Memory B cell (primary cell): ENCODE measurements at regions not wholly inside any gene's neighbourhood (a gene's known extent, or its start where the extent isn't known, plus 50 kb on each side); places are given as distances from the start of the nearest gene placed in this dataset.

Source experiments
- ATAC-seq: fragments of 150-1000 bp; cut with Tn5 transposase; 2 replicates; pipeline ENCODE4 v1.10.0; 2021; ENCODE audit warnings: low read depth, mild to moderate bottlenecking, moderate library complexity
- DNase-seq, 2 donors: peaks; one replicate each; pipeline ENCODE4 v3.0.0; 2022; ENCODE audit warnings: low spot score in 2 of 2
- H3K27ac Mint-ChIP-seq: one replicate; pipeline ENCODE4 v1.8.0; 2022; ENCODE audit warnings: mild to moderate bottlenecking, moderate library complexity, mixed read lengths
- H3K27me3 Mint-ChIP-seq: one replicate; pipeline ENCODE4 v1.8.0; 2022; ENCODE audit warnings: mixed read lengths
- H3K36me3 Mint-ChIP-seq: one replicate; pipeline ENCODE4 v1.8.0; 2022; ENCODE audit warnings: mild to moderate bottlenecking, mixed read lengths
- H3K4me1 Mint-ChIP-seq: one replicate; pipeline ENCODE4 v1.8.0; 2022; ENCODE audit warnings: mixed read lengths
- H3K4me3 Mint-ChIP-seq: one replicate; pipeline ENCODE4 v1.8.0; 2022; ENCODE audit warnings: mild to moderate bottlenecking, moderate library complexity, mixed read lengths
- H3K9me3 Mint-ChIP-seq: one replicate; pipeline ENCODE4 v1.8.0; 2022; ENCODE audit warnings: mixed read lengths

DNA sequence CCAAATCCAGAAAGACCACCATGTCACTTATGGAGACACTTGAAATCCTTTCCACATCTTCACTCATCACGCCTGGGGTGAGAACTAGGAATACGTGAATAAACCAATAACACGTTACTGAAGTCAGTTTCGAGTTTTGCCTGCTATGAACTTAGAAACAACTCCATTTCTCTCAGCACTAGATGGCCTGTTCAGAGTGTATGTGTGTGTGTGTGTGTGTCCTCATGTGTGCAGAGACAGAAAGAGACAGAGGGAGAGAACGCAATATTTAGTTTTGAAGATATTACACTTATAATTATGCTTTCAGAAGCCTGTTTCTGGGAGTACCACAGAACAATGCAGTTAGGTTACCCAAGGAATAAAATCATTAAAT lies 81.2 kb upstream of the CCN6 start:
- Mint-ChIP-seq H3K36me3 (peaks cover 4% of the 10 kb centered on the region), H3K27ac (no peak overlapping the region), H3K4me1 (no peaks in the 10 kb centered on the region), H3K9me3 (no peaks in the 10 kb centered on the region), H3K4me3 (no peak overlapping the region), H3K27me3 (peaks cover 11% of the 10 kb centered on the region)
- no peak for DNase-seq
- ATAC-seq: no peak

DNA sequence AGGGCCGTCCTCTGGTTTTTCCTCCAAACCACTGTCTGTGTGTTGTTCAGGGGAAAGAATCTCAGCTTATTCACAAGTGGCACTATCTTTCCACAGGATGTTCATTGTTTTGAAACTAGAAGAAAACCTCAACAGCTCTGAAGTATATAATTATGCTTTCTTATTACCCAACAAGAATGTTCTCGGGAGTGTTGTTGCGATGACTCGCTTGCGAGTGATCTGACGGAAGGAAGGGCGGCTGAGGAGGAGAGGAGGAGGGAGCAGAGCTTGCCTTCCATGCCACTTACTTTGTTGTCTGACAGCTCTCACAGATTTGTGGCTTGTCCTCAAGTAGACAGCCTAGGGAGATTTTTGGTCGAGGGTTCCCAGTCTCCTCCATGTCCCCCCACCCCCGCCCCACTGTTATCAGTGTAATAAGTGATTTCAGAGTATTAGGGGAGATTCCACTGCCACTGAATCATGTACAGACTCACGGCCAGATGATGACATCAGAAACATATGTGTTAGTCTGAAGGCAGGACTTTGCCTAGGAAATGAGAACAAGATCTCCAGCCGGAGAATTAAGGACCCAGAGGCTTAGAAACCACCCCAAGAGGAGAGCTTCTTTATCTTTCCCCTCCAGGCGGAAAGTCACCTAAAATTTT lies 80.7 kb upstream of the CCN6 start:
- Mint-ChIP-seq H3K27ac (no peak overlapping the region), H3K9me3 (no peaks in the 10 kb centered on the region), H3K36me3 (no peaks in the 10 kb centered on the region), H3K4me3 (no peak overlapping the region), H3K27me3 (peaks cover 7% of the 10 kb centered on the region), H3K4me1 (no peaks in the 10 kb centered on the region)
- no peak for DNase-seq
- ATAC-seq: no peak

DNA sequence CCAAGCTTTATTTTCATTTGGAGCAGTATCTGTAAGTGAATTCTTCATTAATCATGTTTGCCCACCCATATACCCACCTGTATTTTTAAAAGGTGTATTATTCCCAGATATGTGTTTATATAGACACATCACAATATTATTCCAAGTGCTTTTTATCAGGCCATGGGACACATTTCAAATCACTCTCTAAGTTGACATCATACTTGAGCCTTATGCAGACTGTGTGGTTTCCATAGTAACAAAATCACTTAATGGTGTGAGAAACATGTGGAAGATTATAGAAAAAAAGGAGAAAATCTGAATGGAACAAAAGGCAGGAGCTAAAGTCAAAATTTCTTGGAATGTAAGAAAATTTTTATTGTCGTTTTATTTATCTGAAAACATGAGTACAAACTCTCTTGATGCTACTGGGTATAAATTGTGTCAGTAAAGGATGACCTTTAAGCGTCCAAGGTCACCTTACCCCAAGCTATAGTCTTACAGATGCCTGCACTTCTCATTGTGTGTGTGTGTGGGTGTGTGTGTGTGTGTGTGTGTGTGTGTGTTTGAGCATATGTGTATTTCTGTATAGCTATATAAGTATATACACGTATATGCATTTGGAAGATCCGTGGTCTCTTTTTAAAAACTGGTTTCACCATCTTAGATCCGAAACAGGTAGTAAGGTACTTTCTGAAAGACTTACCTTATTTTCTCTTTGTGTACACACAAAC lies 79.8 kb upstream of the CCN6 start:
- Mint-ChIP-seq H3K36me3 (no peaks in the 10 kb centered on the region), H3K9me3 (no peaks in the 10 kb centered on the region), H3K27me3 (peaks cover 7% of the 10 kb centered on the region), H3K4me1 (no peaks in the 10 kb centered on the region), H3K4me3 (no peak overlapping the region), H3K27ac (no peak overlapping the region)
- ATAC-seq (no peak), DNase-seq (no peak)

DNA sequence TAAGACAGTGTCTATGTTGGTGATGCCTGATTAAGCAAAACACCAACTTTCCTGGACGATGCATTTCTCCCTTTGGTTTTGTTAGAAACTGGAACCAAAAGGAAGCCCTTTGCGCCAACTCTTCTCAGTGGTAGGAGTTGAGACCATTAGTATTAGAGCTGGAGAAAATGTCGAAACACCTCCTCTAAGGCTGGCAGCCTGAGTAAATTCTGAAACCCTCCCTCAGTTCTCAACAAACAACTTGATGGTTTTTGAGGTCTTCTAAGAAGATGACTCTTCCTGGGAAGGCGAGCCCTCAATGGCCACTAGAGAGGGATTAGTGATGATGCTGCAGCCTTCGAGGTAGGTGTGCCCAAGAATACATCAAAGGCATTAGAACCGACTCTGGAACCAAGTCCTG lies 78.4 kb upstream of the CCN6 start:
- H3K4me1 Mint-ChIP-seq: no peaks in the 10 kb centered on the region
- ATAC-seq: no peak

DNA sequence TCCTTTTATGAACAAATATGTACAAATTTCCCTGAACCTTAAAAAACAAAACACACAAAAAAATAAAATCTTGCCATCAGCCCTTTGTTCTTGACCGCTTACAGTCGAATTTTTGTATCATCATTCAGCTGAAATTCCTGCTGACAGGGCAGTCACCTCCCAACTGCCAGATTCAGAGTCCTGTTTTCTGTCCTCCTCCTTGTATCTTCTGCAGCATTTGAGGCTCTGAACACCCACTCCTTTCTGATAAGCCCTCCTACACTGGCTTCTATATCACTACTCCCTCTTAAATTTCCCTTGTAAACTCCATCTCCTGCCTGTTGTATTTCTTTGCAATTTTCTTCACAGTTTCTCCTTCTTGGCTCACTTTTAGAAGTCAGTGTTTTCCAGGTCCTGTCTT lies 77.8 kb upstream of the CCN6 start:
- Mint-ChIP-seq H3K27ac (no peak overlapping the region), H3K36me3 (no peaks in the 10 kb centered on the region), H3K27me3 (peaks cover 13% of the 10 kb centered on the region), H3K4me1 (no peaks in the 10 kb centered on the region), H3K9me3 (no peaks in the 10 kb centered on the region), H3K4me3 (no peak overlapping the region)
- ATAC-seq: no peak
- DNase-seq: no peak

More for the DNA sequence above, 78.4 kb upstream of the CCN6 start:
- Mint-ChIP-seq H3K27me3 (peaks cover 13% of the 10 kb centered on the region), H3K9me3 (no peaks in the 10 kb centered on the region), H3K4me3 (no peak overlapping the region), H3K27ac (no peak overlapping the region), H3K36me3 (no peaks in the 10 kb centered on the region)
- no peak for DNase-seq

DNA sequence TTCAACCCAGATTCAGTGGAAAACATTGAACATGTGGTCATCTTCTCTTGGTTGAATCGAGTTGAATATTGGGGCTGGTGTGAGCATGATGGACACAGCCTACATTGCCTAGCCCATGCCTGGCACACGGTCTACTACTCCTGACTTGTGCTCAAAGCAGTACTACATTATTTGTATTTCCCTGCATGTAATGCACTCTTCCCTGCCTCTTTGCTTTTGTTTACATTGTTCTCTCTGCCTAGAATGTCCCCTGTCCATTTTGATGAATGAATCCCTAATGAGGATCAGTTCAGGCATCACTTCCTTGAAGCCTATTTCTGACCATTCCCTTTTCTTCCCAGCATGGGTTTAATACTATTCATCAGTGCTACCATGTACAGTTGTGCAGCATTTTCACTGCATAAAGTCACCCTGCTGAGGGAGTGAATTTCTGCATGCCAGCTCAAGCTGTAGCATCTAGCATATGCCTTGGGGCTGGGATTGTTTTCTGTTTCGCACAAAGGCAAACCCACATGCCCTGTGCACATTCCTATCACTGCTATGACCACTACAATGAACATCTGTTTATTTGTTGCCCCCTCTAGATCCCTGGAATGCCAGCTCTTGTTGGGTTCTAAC lies 75.3 kb upstream of the CCN6 start:
- H3K27ac Mint-ChIP-seq: no peak overlapping the region
- no peak for DNase-seq
- no peaks in the 10 kb centered on the region for H3K4me1 Mint-ChIP-seq
- no peaks in the 10 kb centered on the region for H3K36me3 Mint-ChIP-seq
- peaks cover 11% of the 10 kb centered on the region for H3K27me3 Mint-ChIP-seq
- no peaks in the 10 kb centered on the region for H3K9me3 Mint-ChIP-seq
- no peak overlapping the region for H3K4me3 Mint-ChIP-seq
- no peak for ATAC-seq

DNA sequence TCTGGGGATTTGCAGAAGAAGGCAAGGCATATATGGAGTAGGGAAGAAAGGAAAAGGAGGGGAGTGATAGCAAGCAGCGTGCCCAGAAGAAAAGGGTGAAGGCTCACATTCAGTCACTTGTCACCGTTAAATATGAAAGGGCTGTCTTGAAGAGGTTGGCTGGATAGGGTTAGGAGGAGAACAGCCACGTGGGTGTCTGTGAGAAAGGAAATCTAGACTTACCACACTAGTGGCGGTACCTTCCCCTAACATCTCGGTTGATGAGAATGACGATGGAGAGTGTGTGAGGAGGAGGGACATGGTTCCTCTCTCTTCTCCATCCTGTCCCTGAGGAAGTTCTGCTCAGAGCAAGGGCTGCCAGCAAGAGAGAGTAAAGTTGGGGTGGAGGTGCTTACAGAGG lies 74.3 kb upstream of the CCN6 start:
- DNase-seq (no peak), ATAC-seq (no peak)
- H3K4me3 Mint-ChIP-seq: no peak overlapping the region
- no peaks in the 10 kb centered on the region for H3K36me3 Mint-ChIP-seq
- H3K9me3 Mint-ChIP-seq: no peaks in the 10 kb centered on the region
- H3K27ac Mint-ChIP-seq: no peak overlapping the region
- H3K27me3 Mint-ChIP-seq: peaks cover 9% of the 10 kb centered on the region
- no peaks in the 10 kb centered on the region for H3K4me1 Mint-ChIP-seq

DNA sequence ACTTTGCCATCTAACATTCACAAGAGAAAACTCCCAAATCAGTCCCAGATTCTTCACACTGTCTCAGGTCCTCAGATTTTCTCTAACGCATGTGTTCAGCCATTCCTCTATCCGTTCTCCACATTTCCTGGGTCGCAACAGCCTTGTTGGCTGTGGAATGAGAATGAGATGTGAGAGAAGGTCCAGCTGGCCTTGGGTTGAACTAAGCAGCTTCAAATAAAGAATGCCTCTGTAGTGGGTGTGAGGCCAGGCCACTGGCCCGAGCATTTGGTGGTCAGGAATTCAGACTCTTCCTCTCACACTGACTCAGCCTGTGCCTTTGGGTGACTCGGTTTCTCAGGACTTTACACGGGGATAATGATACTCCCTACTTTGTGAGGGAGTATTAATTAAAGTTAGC lies 73.8 kb upstream of the CCN6 start:
- ATAC-seq: no peak

DNA sequence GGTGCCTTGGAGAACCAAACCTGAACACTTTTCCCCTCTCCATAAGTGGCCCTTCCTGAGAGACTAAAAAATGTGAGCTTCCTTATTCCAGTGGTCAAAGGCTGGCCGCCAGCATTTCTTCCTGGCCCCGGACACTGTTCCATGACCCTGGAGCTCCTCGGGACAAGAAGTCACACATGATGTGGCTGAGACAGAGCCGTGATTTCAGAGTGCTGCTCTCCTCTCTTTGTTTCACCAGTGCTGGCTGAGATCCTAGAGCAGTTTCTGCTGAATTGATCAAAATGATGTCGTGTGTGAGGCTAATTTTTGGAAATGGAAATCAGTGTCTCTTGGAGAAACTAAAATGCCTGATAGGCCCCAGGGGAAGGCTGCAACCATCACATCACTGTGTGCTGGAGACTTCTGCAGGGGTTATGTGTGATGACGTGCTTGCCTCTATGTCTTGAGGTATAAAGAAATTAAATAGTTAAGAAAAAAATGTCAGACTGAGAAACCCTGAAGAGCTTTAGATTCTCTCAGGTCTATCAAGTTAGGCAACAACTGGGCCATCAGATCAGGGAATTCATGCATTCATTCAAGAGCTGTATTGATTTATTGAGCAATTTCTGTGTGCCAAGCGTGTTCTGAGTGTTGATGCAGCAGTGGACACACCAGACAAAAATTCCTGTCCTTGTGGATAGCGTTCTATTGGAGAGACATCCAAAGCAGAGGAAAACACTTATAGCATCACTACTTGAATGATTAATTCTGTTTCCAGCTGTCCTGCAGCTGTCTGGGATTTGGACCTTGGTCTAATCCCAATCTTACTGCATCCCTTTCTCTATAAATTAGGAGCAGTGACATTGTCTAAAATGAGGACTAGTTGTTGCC lies 72.7 kb upstream of the CCN6 start:
- H3K27me3 Mint-ChIP-seq: peaks cover 9% of the 10 kb centered on the region
- DNase-seq (no peak), ATAC-seq (no peak)
- no peak overlapping the region for H3K4me3 Mint-ChIP-seq
- no peaks in the 10 kb centered on the region for H3K9me3 Mint-ChIP-seq
- no peaks in the 10 kb centered on the region for H3K4me1 Mint-ChIP-seq
- H3K27ac Mint-ChIP-seq: no peak overlapping the region
- H3K36me3 Mint-ChIP-seq: no peaks in the 10 kb centered on the region

More for the DNA sequence above, 73.8 kb upstream of the CCN6 start:
- Mint-ChIP-seq H3K4me1 (no peaks in the 10 kb centered on the region), H3K27ac (no peak overlapping the region), H3K9me3 (no peaks in the 10 kb centered on the region), H3K27me3 (peaks cover 9% of the 10 kb centered on the region), H3K36me3 (no peaks in the 10 kb centered on the region), H3K4me3 (no peak overlapping the region)
- DNase-seq: no peak

DNA sequence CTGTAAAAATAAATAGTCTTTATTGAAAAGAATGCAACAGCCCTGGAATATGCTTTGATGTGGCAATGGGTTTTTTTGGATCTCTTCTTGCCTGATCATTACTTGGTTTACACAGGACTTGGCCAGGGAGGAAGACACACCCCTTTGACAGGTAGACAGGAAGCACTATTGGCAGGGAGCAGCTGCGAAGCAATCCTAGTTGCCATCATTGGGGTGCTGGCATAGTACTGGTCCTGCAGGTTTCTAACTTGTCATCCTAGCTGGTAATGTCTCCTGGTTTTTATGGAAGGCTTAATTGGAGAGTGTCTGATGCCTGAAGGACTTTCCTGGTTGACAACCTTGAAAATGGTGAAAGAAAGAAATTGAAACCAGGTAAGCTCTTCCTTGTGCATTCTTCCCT lies 71.2 kb upstream of the CCN6 start:
- no peaks in the 10 kb centered on the region for H3K36me3 Mint-ChIP-seq
- H3K4me3 Mint-ChIP-seq: no peak overlapping the region
- H3K9me3 Mint-ChIP-seq: no peaks in the 10 kb centered on the region
- H3K4me1 Mint-ChIP-seq: no peaks in the 10 kb centered on the region
- no peak overlapping the region for H3K27ac Mint-ChIP-seq
- H3K27me3 Mint-ChIP-seq: peaks cover 9% of the 10 kb centered on the region
- DNase-seq (no peak), ATAC-seq (no peak)

DNA sequence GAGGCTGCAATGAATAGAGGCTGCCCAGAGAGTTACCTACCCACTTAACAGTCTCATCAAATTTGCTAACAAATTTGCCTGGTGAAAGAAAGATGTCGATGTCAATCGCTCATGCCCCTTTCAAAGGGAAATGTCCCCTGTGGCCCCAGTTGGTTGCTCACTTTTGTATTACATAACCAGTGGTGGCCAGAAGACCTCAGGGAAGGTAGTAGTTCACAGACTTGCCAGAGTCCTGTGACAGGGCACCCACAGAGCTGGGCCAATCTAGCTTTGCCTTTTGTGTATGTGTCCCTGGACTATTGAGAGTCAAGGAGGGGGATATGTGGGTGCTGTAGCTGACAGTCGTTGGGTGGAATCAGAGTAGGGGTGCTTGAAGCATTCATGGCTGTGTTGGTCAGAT lies 70.7 kb upstream of the CCN6 start:
- H3K27ac Mint-ChIP-seq: no peak overlapping the region
- H3K36me3 Mint-ChIP-seq: no peaks in the 10 kb centered on the region
- H3K27me3 Mint-ChIP-seq: peaks cover 9% of the 10 kb centered on the region
- no peaks in the 10 kb centered on the region for H3K4me1 Mint-ChIP-seq
- no peak overlapping the region for H3K4me3 Mint-ChIP-seq
- no peak for ATAC-seq
- no peak for DNase-seq
- no peaks in the 10 kb centered on the region for H3K9me3 Mint-ChIP-seq

DNA sequence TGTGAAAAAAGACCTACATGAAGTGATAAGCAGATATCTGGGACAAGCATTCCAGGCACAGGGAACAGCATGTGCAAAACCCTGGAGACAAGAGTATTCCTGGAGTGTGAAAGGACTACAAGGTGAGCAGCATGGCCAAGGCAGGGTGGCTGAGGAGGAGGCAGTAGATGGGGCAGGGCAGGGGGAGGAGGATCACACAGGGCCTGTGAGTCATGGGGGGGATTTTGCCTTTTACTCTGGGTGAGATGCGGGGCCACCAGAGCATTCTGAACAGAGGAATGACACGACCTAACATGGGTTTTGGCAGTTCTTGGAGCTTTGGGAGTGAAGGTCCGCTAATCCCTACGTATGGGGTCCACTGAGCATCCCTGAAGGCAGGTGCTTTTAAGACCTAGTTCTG lies 69.8 kb upstream of the CCN6 start:
- Mint-ChIP-seq H3K36me3 (no peaks in the 10 kb centered on the region), H3K4me3 (no peak overlapping the region), H3K4me1 (no peaks in the 10 kb centered on the region), H3K9me3 (no peaks in the 10 kb centered on the region), H3K27me3 (peaks cover 9% of the 10 kb centered on the region), H3K27ac (no peak overlapping the region)
- DNase-seq: no peak
- no peak for ATAC-seq

DNA sequence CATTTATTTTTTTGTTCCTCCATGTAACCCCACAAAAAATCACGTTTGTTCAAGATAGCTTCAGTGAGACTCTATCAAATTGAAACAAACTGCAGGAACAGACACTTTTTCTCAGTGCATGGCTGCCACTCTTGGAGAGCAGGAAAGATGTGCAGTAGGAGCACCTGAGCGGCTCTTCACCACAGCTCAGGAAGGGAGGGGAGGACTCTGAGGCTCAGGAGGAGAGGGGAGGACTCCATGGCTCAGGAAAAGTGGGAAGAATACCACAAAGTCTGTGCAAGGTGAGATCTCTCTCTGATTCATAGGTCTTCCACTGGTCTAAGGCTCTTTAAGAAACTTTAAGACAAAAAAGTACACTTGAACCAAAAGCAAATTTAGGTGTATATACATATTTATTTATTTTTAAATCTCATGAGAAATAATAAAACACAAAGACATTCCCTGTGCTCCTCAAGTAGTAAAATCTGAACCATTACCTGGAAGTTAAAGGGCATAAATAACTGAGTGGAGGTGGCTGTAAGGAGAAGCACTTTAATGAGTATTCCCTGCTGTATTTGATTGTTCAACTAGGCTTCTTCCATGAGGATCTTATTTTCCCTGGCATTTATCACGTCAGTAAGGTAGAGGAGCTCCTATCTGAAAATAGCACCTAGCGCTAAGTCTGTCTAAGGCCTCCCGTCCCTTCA lies 69.2 kb upstream of the CCN6 start:
- ATAC-seq (no peak), DNase-seq (no peak)
- no peak overlapping the region for H3K27ac Mint-ChIP-seq
- H3K9me3 Mint-ChIP-seq: no peaks in the 10 kb centered on the region
- no peaks in the 10 kb centered on the region for H3K36me3 Mint-ChIP-seq
- peaks cover 5% of the 10 kb centered on the region for H3K4me1 Mint-ChIP-seq
- H3K27me3 Mint-ChIP-seq: peaks cover 5% of the 10 kb centered on the region
- H3K4me3 Mint-ChIP-seq: no peak overlapping the region
